IMR-90 (cell line): ENCODE measurements at regions not wholly inside any gene's neighbourhood (a gene's known extent, or its start where the extent isn't known, plus 50 kb on each side); places are given as distances from the start of the nearest gene placed in this dataset.

ENCODE experiments used
- ATAC-seq: fragments of 200-7000 bp; cut with Tn5 transposase; 2 replicates; pipeline ENCODE4 v1.9.1; 2020; ENCODE audit warnings: low read depth, mild to moderate bottlenecking, moderate library complexity
- BruUV-seq: library from RNA; stranded (reverse); fragments of 400-500 nt; replicated peaks from 2 replicates; lab custom pipeline; 2021; lab: Mats Ljungman, UMichigan
- CTCF ChIA-PET: fragments of 300-600 bp; formaldehyde crosslinking; extraction: SDS; loops from one replicate; lab custom pipeline; 2021; ENCODE audit warnings: antibody characterized with exemption; lab: Yijun Ruan, JAX
- POLR2A ChIA-PET: fragments of 300-600 bp; sonication (Branson Sonifier 250); formaldehyde crosslinking; loops from one replicate; lab custom pipeline; 2022; ENCODE audit warnings: antibody characterized with exemption; ENCODE audit not compliant: unreplicated experiment; lab: Charles Lee
- DNase-seq: peaks from one replicate; pipeline ENCODE4 v3.0.0; 2013
- H2AFZ ChIP-seq: replicated peaks from 2 replicates; pipeline ENCODE3; 2013; ENCODE audit warnings: low read length, mild to moderate bottlenecking; ENCODE audit not compliant: poor library complexity
- H2AK5ac ChIP-seq: 2 replicates; pipeline ENCODE4 v1.6.1; 2013; ENCODE audit warnings: low read depth, low read length, inconsistent platforms
- H2AK9ac ChIP-seq: replicated peaks from 2 replicates; pipeline ENCODE3; 2013; ENCODE audit warnings: mild to moderate bottlenecking, low read depth, low read length, moderate library complexity; ENCODE audit not compliant: poor library complexity
- H2BK120ac ChIP-seq: 2 replicates; pipeline ENCODE4 v1.6.1; 2013; ENCODE audit warnings: low read depth, low read length, inconsistent platforms
- H2BK15ac ChIP-seq: 3 replicates; pipeline ENCODE4 v1.6.1; 2013; ENCODE audit warnings: low read depth, low read length, inconsistent platforms
- H2BK20ac ChIP-seq: 2 replicates; pipeline ENCODE4 v1.6.1; 2013; ENCODE audit warnings: low read depth, mild to moderate bottlenecking, inconsistent platforms, low read length, moderate library complexity
- H2BK5ac ChIP-seq: 2 replicates; pipeline ENCODE4 v1.6.1; 2013; ENCODE audit warnings: mild to moderate bottlenecking, low read depth, low read length, inconsistent platforms; ENCODE audit not compliant: poor library complexity, severe bottlenecking
- H3K14ac ChIP-seq: replicated peaks from 2 replicates; pipeline ENCODE4 v1.6.1; 2013; ENCODE audit warnings: low read depth, low read length, inconsistent platforms
- H3K18ac ChIP-seq: 2 replicates; pipeline ENCODE4 v1.6.1; 2013; ENCODE audit warnings: low read depth, low read length, control low read depth
- H3K23ac ChIP-seq: 2 replicates; pipeline ENCODE4 v1.6.1; 2013; ENCODE audit warnings: low read depth, low read length, inconsistent platforms
- H3K27ac ChIP-seq: 2 replicates; pipeline ENCODE4 v1.5.1; 2013; ENCODE audit warnings: mild to moderate bottlenecking, control low read depth, low read length; ENCODE audit not compliant: insufficient read depth
- H3K27me3 ChIP-seq: 2 replicates; pipeline ENCODE4 v1.6.1; 2013; ENCODE audit warnings: low read length; ENCODE audit not compliant: control insufficient read depth, insufficient read depth
- H3K36me3 ChIP-seq: 2 replicates; pipeline ENCODE4 v1.6.1; 2013; ENCODE audit warnings: low read length, mixed read lengths; ENCODE audit not compliant: control insufficient read depth, insufficient read depth
- H3K4ac ChIP-seq: 2 replicates; pipeline ENCODE4 v1.6.1; 2013; ENCODE audit warnings: low read depth, low read length, inconsistent platforms
- H3K4me1 ChIP-seq: 2 replicates; pipeline ENCODE4 v1.6.1; 2013; ENCODE audit warnings: low read length, mixed read lengths; ENCODE audit not compliant: control insufficient read depth, insufficient read depth
- H3K4me2 ChIP-seq: 2 replicates; pipeline ENCODE4 v1.6.1; 2013; ENCODE audit warnings: low read depth, mild to moderate bottlenecking, control low read depth, low read length, moderate library complexity
- H3K4me3 ChIP-seq: 2 replicates; pipeline ENCODE4 v1.5.1; 2013; ENCODE audit warnings: low read depth, mild to moderate bottlenecking, control low read depth, low read length, moderate library complexity; ENCODE audit not compliant: insufficient read depth
- H3K56ac ChIP-seq: 2 replicates; pipeline ENCODE4 v1.6.1; 2013; ENCODE audit warnings: low read length, inconsistent platforms; ENCODE audit not compliant: insufficient read depth; ENCODE audit errors: extremely low read depth
- H3K79me1 ChIP-seq, 2 experiments: 2 replicates each; pipeline ENCODE4 v1.6.1; 2013; ENCODE audit warnings: low read length in 2 of 2, inconsistent platforms in 1 of 2, low read depth in 1 of 2
- H3K9ac ChIP-seq: 2 replicates; pipeline ENCODE4 v1.6.1; 2013; ENCODE audit warnings: low read depth, low read length, control low read depth
- H3K9me1 ChIP-seq: 2 replicates; pipeline ENCODE4 v1.6.1; 2013; ENCODE audit warnings: low read length, inconsistent platforms; ENCODE audit not compliant: insufficient read depth
- H3K9me3 ChIP-seq: 2 replicates; pipeline ENCODE4 v1.6.1; 2013; ENCODE audit warnings: low read length; ENCODE audit not compliant: control insufficient read depth, insufficient read depth
- H4K20me1 ChIP-seq: 2 replicates; pipeline ENCODE4 v1.6.1; 2013; ENCODE audit warnings: low read length, inconsistent platforms; ENCODE audit not compliant: insufficient read depth
- H4K5ac ChIP-seq: 2 replicates; pipeline ENCODE4 v1.6.1; 2013; ENCODE audit warnings: mild to moderate bottlenecking, low read depth, low read length, control low read depth
- H4K8ac ChIP-seq, 2 experiments: 2 replicates each; pipeline ENCODE4 v1.6.1; 2013; ENCODE audit warnings: low read depth in 2 of 2, low read length in 2 of 2, control low read depth in 1 of 2, inconsistent platforms in 1 of 2
- H4K91ac ChIP-seq: 2 replicates; pipeline ENCODE4 v1.6.1; 2013; ENCODE audit warnings: low read depth, low read length, inconsistent platforms; ENCODE audit not compliant: insufficient read depth
- BHLHE40 ChIP-seq: fragments of 150-350 bp; IDR thresholded peaks from 2 replicates; pipeline ENCODE4 v1.6.1; 2016; ENCODE audit warnings: mild to moderate bottlenecking, low read depth, low read length
- CEBPB ChIP-seq: IDR thresholded peaks from 2 replicates; pipeline ENCODE4 v1.6.1; 2012; ENCODE audit warnings: low read depth, low read length, improper control_type of control experiment
- FOS ChIP-seq: fragments of 150-350 bp; IDR thresholded peaks from 2 replicates; pipeline ENCODE4 v1.6.1; 2016; ENCODE audit warnings: low read depth, low read length
- MAZ ChIP-seq: IDR thresholded peaks from 2 replicates; pipeline ENCODE4 v1.6.1; 2012; ENCODE audit warnings: low read depth, mild to moderate bottlenecking, low read length, improper control_type of control experiment, moderate library complexity, borderline replicate concordance
- MXI1 ChIP-seq: IDR thresholded peaks from 2 replicates; pipeline ENCODE4 v1.6.1; 2012; ENCODE audit warnings: low read depth, mild to moderate bottlenecking, low read length, moderate library complexity, borderline replicate concordance
- POLR2A ChIP-seq: IDR thresholded peaks from 2 replicates; pipeline ENCODE4 v1.6.1; 2012; ENCODE audit warnings: mild to moderate bottlenecking, low read depth, low read length
- RAD21 ChIP-seq: IDR thresholded peaks from 2 replicates; pipeline ENCODE4 v1.6.1; 2012; ENCODE audit warnings: low read length, improper control_type of control experiment
- RFX5 ChIP-seq: IDR thresholded peaks from 2 replicates; pipeline ENCODE4 v1.8.0; 2012; ENCODE audit warnings: low read depth, mild to moderate bottlenecking, low read length, moderate library complexity
- SMC3 ChIP-seq: fragments of 150-350 bp; IDR thresholded peaks from 2 replicates; pipeline ENCODE4 v1.6.1; 2016; ENCODE audit warnings: low read depth, mild to moderate bottlenecking, antibody characterized with exemption, low read length, moderate library complexity
- WGBS, 2 experiments: methylation state at CpG; one replicate each; pipeline versions ENCODE4 v1.1.5 to v1.1.7; 2013; ENCODE audit warnings: missing lambda C conversion rate in 2 of 2; ENCODE audit not compliant: insufficient read length in 1 of 2; ENCODE audit errors: extremely low coverage in 2 of 2; 5-methylcytosine and 5-hydroxymethylcytosine counted together
- dilution Hi-C: fragments of 300-500 bp; cut with HindIII; formaldehyde crosslinking; loops from one replicate; pipeline ENCODE4 v1.14.3; 2018; ENCODE audit warnings: low sequenced_read_pairs; ENCODE audit not compliant: unreplicated experiment
- in situ Hi-C: fragments of 300-500 bp; cut with MboI; formaldehyde crosslinking; loops from 3 replicates; pipeline ENCODE4 v1.14.3; 2019; ENCODE audit warnings: low sequenced_read_pairs, inconsistent platforms, mixed read lengths
- intact Hi-C: fragments of 100-400 bp; cut with micrococcal nuclease; formaldehyde crosslinking; loops from 2 replicates; pipeline ENCODE4 v1.10.0; 2022
- TF ChIP-seq, protein P1 (sequence below): conservative IDR thresholded peaks from 2 replicates; pipeline ENCODE4 v1.5.1; 2012; ENCODE audit warnings: mild to moderate bottlenecking, low read depth, low read length, improper control_type of control experiment

DNA sequence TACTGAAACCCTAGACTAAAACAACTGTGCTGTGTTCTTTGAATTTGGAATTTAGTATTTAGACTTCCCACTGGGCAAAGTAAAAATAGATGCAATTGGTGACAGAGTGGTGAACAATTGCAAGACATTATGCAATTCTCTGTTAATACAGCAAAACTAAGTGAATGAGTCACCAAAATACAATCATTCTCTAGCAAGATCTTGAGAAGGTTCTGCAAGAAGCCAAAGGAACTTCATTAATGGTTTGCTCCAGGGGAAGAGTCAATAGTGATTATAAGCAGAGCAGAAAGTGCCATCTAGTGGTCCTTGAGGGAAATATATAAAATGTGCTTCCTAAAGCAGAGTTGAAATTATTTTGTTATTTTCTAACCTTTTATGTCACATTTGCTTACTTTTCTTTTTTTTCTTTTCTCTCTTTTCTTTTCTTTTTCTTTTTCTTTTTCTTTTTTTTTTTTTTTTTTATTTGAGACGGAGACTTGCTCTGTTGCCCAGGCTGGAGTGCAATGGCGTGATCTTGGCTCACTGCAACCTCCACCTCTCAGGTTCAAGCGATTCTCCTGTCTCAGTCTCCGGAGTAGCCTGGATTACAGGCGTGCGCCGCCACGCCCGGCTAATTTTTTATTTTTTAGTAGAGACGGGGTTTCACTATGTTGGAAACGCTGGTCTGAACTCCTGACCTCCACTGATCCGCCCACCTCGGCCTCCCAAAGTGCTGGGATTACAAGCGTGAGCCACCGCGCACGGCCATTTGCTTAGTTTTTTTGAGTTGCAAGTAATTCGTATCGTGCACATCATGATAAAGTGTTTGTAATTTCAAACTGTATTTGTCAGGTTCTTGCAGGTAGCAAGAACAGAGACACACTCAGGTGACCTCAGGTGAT lies 99.2 kb downstream of the CTH start:
- H3K9ac ChIP-seq, result no peak overlapping the region
- H2AK5ac ChIP-seq, result no peak overlapping the region
- H3K79me1 ChIP-seq, result no peaks in the 10 kb centered on the region
- POLR2A ChIA-PET, result no interaction called here
- no peak overlapping the region for H3K14ac ChIP-seq
- H2BK15ac ChIP-seq, result no peak overlapping the region
- no peak overlapping the region for H4K5ac ChIP-seq
- H3K9me1 ChIP-seq, result no peaks in the 10 kb centered on the region
- H4K91ac ChIP-seq, result no peak overlapping the region
- H3K9me3 ChIP-seq, result no peaks in the 10 kb centered on the region
- H2AFZ ChIP-seq, result no peak overlapping the region
- H3K27me3 ChIP-seq, result peaks cover 3% of the 10 kb centered on the region; the same call in 1 of the 2 replicates
- no peak overlapping the region for H2AK9ac ChIP-seq
- 64% methylated on average over 5 of the region's 19 CpGs; no CpG with 5 or more reads in 1 of the 2 experiments for WGBS, 2 experiments
- no peaks in the 10 kb centered on the region for H4K20me1 ChIP-seq
- H2BK20ac ChIP-seq, result no peak overlapping the region
- H2BK5ac ChIP-seq, result no peak overlapping the region
- no peaks in the 10 kb centered on the region for H3K36me3 ChIP-seq
- CTCF ChIA-PET, result no interaction called here
- H3K23ac ChIP-seq, result no peak overlapping the region
- no peak overlapping the region for H2BK120ac ChIP-seq
- H3K18ac ChIP-seq, result no peak overlapping the region
- no peaks in the 10 kb centered on the region for H3K4me1 ChIP-seq
- no TSS peak for BruUV-seq
- H3K27ac ChIP-seq, result no peak overlapping the region
- H3K4me3 ChIP-seq, result no peak overlapping the region
- intact Hi-C loops, result loop anchor here (1.0 to 10.0 kb wide), 5 partner anchors 74 to 765 kb away; no protein-coding TSS in a partner anchor
- H4K8ac ChIP-seq, result no peak overlapping the region
- no peak overlapping the region for H3K56ac ChIP-seq
- no peak overlapping the region for H3K4me2 ChIP-seq
- ATAC-seq, result peak; percentile 93
- in situ Hi-C loops, result loop anchor here (10.0 kb wide), 1 partner anchor 375 kb away; no protein-coding TSS in a partner anchor
- DNase-seq, result peak; percentile 95
- dilution Hi-C loops, result no loop called here
- no peak overlapping the region for H3K4ac ChIP-seq
- TF ChIP-seq MAZ (no peak), BHLHE40 (no peak; the same call in 1 of the 2 replicates), POLR2A (no peak), FOS (peak; percentile 89), RAD21 (peak; percentile 86), CEBPB (peak; percentile 98), MXI1 (no peak), SMC3 (peak; percentile 62), RFX5 (no peak)
- TF ChIP-seq, protein P1, sequence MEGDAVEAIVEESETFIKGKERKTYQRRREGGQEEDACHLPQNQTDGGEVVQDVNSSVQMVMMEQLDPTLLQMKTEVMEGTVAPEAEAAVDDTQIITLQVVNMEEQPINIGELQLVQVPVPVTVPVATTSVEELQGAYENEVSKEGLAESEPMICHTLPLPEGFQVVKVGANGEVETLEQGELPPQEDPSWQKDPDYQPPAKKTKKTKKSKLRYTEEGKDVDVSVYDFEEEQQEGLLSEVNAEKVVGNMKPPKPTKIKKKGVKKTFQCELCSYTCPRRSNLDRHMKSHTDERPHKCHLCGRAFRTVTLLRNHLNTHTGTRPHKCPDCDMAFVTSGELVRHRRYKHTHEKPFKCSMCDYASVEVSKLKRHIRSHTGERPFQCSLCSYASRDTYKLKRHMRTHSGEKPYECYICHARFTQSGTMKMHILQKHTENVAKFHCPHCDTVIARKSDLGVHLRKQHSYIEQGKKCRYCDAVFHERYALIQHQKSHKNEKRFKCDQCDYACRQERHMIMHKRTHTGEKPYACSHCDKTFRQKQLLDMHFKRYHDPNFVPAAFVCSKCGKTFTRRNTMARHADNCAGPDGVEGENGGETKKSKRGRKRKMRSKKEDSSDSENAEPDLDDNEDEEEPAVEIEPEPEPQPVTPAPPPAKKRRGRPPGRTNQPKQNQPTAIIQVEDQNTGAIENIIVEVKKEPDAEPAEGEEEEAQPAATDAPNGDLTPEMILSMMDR, result peak; percentile 83
